IPS DF 6.9 (cell line): ENCODE measurements at regions not wholly inside any gene's neighbourhood (a gene's known extent, or its start where the extent isn't known, plus 50 kb on each side); places are given as distances from the start of the nearest gene placed in this dataset.
"Not testable (repeated sequence)": the region's sequence is repeated elsewhere in the genome, so short reads cannot be mapped to it uniquely, and the experiment has no call there.

Experiments used
- DNase-seq: peaks from one replicate; pipeline ENCODE4 v3.0.0-alpha.2; 2013; ENCODE audit warnings: low read depth, low spot score
- H3K27ac ChIP-seq: one replicate; pipeline ENCODE4 v1.5.1; 2013; ENCODE audit warnings: low read length, control low read depth
- H3K27me3 ChIP-seq: 2 replicates; pipeline ENCODE4 v1.6.1; 2013; ENCODE audit warnings: mild to moderate bottlenecking, low read length; ENCODE audit not compliant: control insufficient read depth, insufficient read depth
- H3K36me3 ChIP-seq: 2 replicates; pipeline ENCODE4 v1.6.1; 2013; ENCODE audit warnings: low read length; ENCODE audit not compliant: control insufficient read depth, insufficient read depth
- H3K4me1 ChIP-seq: 2 replicates; pipeline ENCODE4 v1.6.1; 2013; ENCODE audit warnings: low read length; ENCODE audit not compliant: control insufficient read depth, insufficient read depth
- H3K4me3 ChIP-seq: 2 replicates; pipeline ENCODE4 v1.5.1; 2013; ENCODE audit warnings: mild to moderate bottlenecking, low read length
- H3K9me3 ChIP-seq: 2 replicates; pipeline ENCODE4 v1.6.1; 2013; ENCODE audit warnings: low read length, inconsistent platforms; ENCODE audit not compliant: control insufficient read depth, insufficient read depth
- WGBS: extraction: QIAGEN DNeasy Blood & Tissue Kit; methylation state at CpG from one replicate; pipeline ENCODE4 v1.1.7; 2013; ENCODE audit warnings: mixed read lengths, missing lambda C conversion rate; ENCODE audit not compliant: insufficient read length, insufficient coverage; 5-methylcytosine and 5-hydroxymethylcytosine counted together

- H3K4me3 ChIP-seq, H3K4me1 ChIP-seq, H3K27ac ChIP-seq, H3K36me3 ChIP-seq, DNase-seq, H3K27me3 ChIP-seq, H3K9me3 ChIP-seq: not testable (repeated sequence)
- no CpG with 5 or more reads among the region's 3 CpGs for WGBS
Observed at GRCh38 chr4:127478271-127478670, 154.5 kb upstream of the INTU start.

- Histone ChIP-seq H3K27ac (no peak overlapping the region), H3K4me1 (no peaks in the 10 kb centered on the region), H3K4me3 (no peak overlapping the region), H3K9me3 (no peaks in the 10 kb centered on the region), H3K36me3 (no peaks in the 10 kb centered on the region), H3K27me3 (no peaks in the 10 kb centered on the region)
- DNase-seq, result no peak
Observed at GRCh38 chr4:127479031-127479622, 153.6 kb upstream of the INTU start.

- WGBS, result no CpG with 5 or more reads among the region's 1 CpG
- no peak overlapping the region for H3K27ac ChIP-seq
- H3K27me3 ChIP-seq, result no peaks in the 10 kb centered on the region
- H3K4me1 ChIP-seq, result peaks cover 3% of the 10 kb centered on the region; the same call in 1 of the 2 replicates
- no peaks in the 10 kb centered on the region for H3K36me3 ChIP-seq
- no peak overlapping the region for H3K4me3 ChIP-seq
- no peaks in the 10 kb centered on the region for H3K9me3 ChIP-seq
- DNase-seq, result no peak
Observed at GRCh38 chr4:127482049-127482448, 150.7 kb upstream of the INTU start.

- no peak for DNase-seq
- no peak overlapping the region for H3K27ac ChIP-seq
- H3K27me3 ChIP-seq, result no peaks in the 10 kb centered on the region
- no peaks in the 10 kb centered on the region for H3K36me3 ChIP-seq
- H3K4me1 ChIP-seq, result peaks cover 3% of the 10 kb centered on the region; the same call in 1 of the 2 replicates
- no peaks in the 10 kb centered on the region for H3K9me3 ChIP-seq
- no CpG with 5 or more reads among the region's 1 CpG for WGBS
- no peak overlapping the region for H3K4me3 ChIP-seq
Observed at GRCh38 chr4:127484117-127484516, 148.6 kb upstream of the INTU start.

DNA sequence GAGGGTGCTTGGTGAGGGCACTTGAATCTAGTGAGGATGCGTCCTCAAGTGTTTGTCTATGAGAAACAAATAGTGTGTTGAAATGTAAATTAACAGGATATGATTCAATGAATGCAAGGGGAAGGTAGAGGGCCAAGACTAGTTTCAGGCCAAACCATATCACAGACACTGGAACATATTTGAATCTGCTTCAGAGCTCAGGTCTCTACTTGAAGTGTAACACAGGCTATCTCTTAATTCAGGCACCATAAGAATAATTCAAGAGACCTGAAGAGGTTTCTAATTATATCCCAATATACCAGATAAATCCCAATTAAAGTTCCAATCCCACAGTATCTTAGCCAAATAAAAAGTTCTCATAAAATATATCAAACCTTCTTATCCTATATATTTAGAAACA, 146.5 kb upstream of the INTU start:
- DNase-seq, result no peak
- H3K36me3 ChIP-seq, result no peaks in the 10 kb centered on the region
- WGBS, result no CpG with 5 or more reads among the region's 1 CpG
- no peaks in the 10 kb centered on the region for H3K9me3 ChIP-seq
- H3K27me3 ChIP-seq, result no peaks in the 10 kb centered on the region
- peaks cover 3% of the 10 kb centered on the region; the same call in 1 of the 2 replicates for H3K4me1 ChIP-seq
- H3K4me3 ChIP-seq, result no peak overlapping the region
- H3K27ac ChIP-seq, result no peak overlapping the region

- Histone ChIP-seq H3K4me1 (no peaks in the 10 kb centered on the region), H3K36me3 (no peaks in the 10 kb centered on the region), H3K27me3 (no peaks in the 10 kb centered on the region), H3K4me3 (no peak overlapping the region), H3K9me3 (no peaks in the 10 kb centered on the region), H3K27ac (no peak overlapping the region)
- no peak for DNase-seq
Observed at GRCh38 chr4:127491571-127491970, 141.2 kb upstream of the INTU start.

DNA sequence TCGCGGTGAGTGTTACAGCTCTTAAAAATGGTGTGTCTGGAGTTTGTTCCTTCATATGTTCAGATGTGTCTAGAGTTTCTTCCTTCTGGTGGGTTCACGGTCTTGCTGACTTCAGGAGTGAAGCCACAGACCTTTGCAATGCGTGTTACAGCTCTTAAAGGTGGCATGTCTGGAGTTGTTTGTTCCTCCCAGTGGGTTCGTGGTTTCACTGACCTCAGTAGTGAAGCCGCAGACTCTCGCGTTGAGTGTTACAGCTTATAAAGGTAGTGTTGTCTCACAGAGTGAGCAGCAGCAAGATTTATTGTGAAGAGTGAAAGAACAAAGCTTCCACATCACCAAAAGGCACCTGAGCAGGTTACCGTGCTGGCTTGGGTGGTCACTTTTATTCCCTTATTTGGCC, 135.9 kb upstream of the INTU start:
- not testable (repeated sequence) for H3K36me3 ChIP-seq, H3K9me3 ChIP-seq, DNase-seq, H3K27me3 ChIP-seq, H3K4me3 ChIP-seq, H3K4me1 ChIP-seq, H3K27ac ChIP-seq
- WGBS, result no CpG with 5 or more reads among the region's 9 CpGs

GRCh38 chr4:127498366-127498765, 134.4 kb upstream of the INTU start:
- no peaks in the 10 kb centered on the region for H3K4me1 ChIP-seq
- no peak overlapping the region for H3K4me3 ChIP-seq
- H3K27me3 ChIP-seq, result no peaks in the 10 kb centered on the region
- DNase-seq, result no peak
- no peak overlapping the region for H3K27ac ChIP-seq
- no peaks in the 10 kb centered on the region for H3K9me3 ChIP-seq
- H3K36me3 ChIP-seq, result no peaks in the 10 kb centered on the region

DNA sequence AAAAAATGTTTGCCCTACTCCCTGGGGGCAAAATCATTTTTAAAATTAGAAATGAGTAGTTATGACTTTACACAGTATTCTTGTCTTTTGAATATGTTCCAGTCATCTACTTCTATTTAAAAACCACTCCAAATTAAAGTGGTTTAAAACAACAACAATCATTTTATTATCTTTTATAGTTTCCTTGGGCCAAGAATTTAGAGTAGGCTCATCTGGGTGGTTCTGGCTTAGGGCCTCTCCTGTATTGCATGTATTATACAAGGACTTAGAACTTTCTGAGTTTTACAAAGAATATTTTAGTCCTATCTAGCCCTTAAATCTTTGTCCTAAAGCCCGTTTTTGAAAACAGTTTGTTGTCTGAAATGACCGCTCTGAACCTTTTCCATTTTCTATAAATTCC, 132.5 kb upstream of the INTU start:
- Histone ChIP-seq H3K4me3 (no peak overlapping the region), H3K27me3 (no peaks in the 10 kb centered on the region)
- no CpG with 5 or more reads among the region's 2 CpGs for WGBS

GRCh38 chr4:127501103-127501502, 131.7 kb upstream of the INTU start:
- no peaks in the 10 kb centered on the region for H3K9me3 ChIP-seq
- H3K4me3 ChIP-seq, result no peak overlapping the region
- no peaks in the 10 kb centered on the region for H3K4me1 ChIP-seq
- H3K27me3 ChIP-seq, result no peaks in the 10 kb centered on the region
- DNase-seq, result no peak
- H3K27ac ChIP-seq, result no peak overlapping the region
- H3K36me3 ChIP-seq, result no peaks in the 10 kb centered on the region

More for the DNA sequence above, 132.5 kb upstream of the INTU start:
- H3K4me1 ChIP-seq, result no peaks in the 10 kb centered on the region
- H3K9me3 ChIP-seq, result no peaks in the 10 kb centered on the region
- DNase-seq, result no peak
- H3K27ac ChIP-seq, result no peak overlapping the region
- no peaks in the 10 kb centered on the region for H3K36me3 ChIP-seq

DNA sequence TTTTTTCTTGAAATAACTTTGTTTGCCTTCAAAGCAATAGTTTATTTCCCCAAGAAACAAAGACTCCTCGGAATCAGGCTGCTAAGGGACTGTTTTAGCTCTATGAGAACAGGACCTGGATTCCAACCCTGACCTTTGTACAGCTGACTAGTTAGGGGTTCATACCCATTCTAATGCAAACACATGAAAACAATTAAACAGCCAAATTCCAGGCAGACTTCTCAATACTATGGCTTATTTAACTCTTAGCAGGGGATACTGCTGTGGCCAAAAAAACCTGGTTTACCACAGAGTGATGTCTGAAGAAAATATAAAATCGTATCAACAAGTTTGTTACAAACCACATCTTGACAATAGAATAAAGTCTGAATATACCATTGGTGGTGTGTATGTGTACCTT, 129.6 kb upstream of the INTU start:
- no peaks in the 10 kb centered on the region for H3K9me3 ChIP-seq
- no peak overlapping the region for H3K27ac ChIP-seq
- peak; percentile 25 for DNase-seq
- 0 out of 2 replicates have a peak, but pooled peaks cover 1% of the 10 kb centered on the region for H3K4me1 ChIP-seq
- no peaks in the 10 kb centered on the region for H3K27me3 ChIP-seq
- H3K4me3 ChIP-seq, result no peak overlapping the region
- WGBS, result no CpG with 5 or more reads among the region's 2 CpGs
- H3K36me3 ChIP-seq, result no peaks in the 10 kb centered on the region
